ENCODE measurements at regions not wholly inside any gene's neighbourhood (a gene's known extent, or its start where the extent isn't known, plus 50 kb on each side); places are given as distances from the start of the nearest gene placed in this dataset.
A peak's percentile ranks its signal among the peaks of the same experiment; 100 is the strongest.
"Not testable (repeated sequence)": the region's sequence is repeated elsewhere in the genome, so short reads cannot be mapped to it uniquely, and the experiment has no call there.

DNA sequence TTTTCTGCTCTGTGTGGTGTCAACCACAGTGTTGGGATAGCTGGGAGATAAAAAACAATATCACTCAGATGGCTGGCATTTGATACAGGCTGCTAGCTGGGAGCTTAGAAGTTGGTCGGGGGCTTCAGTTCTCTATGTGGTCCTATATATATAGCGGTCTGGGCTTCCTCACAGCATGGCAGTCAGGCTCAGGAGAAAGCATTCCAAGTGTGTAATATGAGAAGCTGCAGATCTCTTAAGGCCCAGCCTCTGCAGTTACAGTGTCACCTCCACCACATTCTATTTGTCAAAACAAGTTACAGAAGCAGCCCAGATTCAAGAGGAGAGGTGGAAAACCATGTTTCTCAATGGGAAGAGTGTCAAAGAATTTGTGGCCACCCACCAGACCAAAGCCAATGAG, 108.1 kb upstream of the NIPBL start:
- Histone ChIP-seq H3K27ac (no peak overlapping the region), H3K4me1 (no peaks in the 10 kb centered on the region), H3K4me3 (no peak overlapping the region), H3K27me3 (no peaks in the 10 kb centered on the region), H3K36me3 (no peaks in the 10 kb centered on the region), H3K9me3 (no peaks in the 10 kb centered on the region)
- DNase-seq = no peak
- TF ChIP-seq, protein P1, sequence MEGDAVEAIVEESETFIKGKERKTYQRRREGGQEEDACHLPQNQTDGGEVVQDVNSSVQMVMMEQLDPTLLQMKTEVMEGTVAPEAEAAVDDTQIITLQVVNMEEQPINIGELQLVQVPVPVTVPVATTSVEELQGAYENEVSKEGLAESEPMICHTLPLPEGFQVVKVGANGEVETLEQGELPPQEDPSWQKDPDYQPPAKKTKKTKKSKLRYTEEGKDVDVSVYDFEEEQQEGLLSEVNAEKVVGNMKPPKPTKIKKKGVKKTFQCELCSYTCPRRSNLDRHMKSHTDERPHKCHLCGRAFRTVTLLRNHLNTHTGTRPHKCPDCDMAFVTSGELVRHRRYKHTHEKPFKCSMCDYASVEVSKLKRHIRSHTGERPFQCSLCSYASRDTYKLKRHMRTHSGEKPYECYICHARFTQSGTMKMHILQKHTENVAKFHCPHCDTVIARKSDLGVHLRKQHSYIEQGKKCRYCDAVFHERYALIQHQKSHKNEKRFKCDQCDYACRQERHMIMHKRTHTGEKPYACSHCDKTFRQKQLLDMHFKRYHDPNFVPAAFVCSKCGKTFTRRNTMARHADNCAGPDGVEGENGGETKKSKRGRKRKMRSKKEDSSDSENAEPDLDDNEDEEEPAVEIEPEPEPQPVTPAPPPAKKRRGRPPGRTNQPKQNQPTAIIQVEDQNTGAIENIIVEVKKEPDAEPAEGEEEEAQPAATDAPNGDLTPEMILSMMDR (IDR thresholded peaks at IDR 0.05) = no peak
- no peak for TF ChIP-seq POLR2A (IDR thresholded peaks at IDR 0.05)
- intact Hi-C loops (cut with DNase I) = no loop called here
- 65 to 81% methylated on average over 2 of the region's 2 CpGs for WGBS, 2 donors

DNA sequence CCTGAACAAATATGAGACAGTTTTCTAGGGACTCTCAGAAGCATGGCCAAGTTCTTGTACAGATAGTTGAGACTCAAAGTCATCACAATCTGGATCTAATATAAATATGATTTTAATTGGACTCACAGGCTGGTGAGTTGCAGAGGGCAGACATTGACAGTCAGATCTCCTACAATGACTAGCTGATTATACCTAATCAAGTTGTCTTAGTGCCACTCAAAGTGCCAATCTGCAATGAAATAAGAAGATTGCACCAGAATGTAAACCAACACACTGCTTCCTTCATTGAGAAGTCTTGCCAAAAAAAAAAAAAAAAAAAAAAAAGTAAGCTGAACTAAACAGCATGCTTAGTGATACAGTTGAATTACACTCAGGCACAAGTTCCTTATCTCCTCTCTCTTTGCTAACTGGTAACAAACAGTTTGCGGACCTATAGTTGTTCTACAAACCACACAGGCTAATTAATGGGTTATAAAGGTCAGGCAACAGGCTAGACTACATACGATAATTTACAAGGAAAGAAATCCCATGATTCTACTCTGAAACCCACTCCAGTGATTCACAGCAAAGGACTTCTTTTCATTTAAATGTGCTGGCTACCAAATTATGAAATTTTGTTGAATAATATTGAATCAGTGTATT, 107.3 kb upstream of the NIPBL start:
- intact Hi-C loops (cut with DNase I) = no loop called here
- WGBS, 2 donors = 80 to 81% methylated on average over 2 of the region's 2 CpGs
- no peaks in the 10 kb centered on the region for H3K9me3 ChIP-seq

DNA sequence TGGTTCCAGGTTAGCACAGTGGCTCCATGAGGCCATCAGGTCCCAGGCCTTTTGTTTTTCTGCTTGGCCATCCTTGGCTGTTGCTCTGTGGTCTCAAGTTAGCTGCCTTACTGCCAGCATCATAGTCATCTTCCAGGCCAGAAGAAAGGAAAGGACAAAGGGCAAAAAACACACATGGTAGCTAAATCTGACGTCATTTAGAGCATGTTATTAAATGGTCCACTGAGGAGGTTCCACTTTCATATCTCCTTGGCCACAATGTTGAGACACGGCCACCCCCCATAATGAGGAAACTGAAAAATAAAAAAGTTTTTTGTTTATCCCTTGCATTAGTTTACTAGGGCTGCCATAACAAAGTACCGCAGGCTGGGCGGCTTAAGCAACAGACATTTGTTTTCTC, 106.4 kb upstream of the NIPBL start:
- TF ChIP-seq POLR2A (IDR thresholded peaks at IDR 0.05) = no peak
- TF ChIP-seq, protein P1 (IDR thresholded peaks at IDR 0.05) = no peak
- DNase-seq = no peak
- no peaks in the 10 kb centered on the region for H3K4me1 ChIP-seq
- no peaks in the 10 kb centered on the region for H3K36me3 ChIP-seq
- no peak overlapping the region for H3K27ac ChIP-seq
- intact Hi-C loops (cut with DNase I) = no loop called here
- no peak overlapping the region for H3K4me3 ChIP-seq
- WGBS, 2 donors = 75 to 83% methylated on average over 4 of the region's 4 CpGs
- no peaks in the 10 kb centered on the region for H3K27me3 ChIP-seq
- no peaks in the 10 kb centered on the region for H3K9me3 ChIP-seq

More for the DNA sequence above, 107.3 kb upstream of the NIPBL start:
- DNase-seq = no peak
- TF ChIP-seq POLR2A (IDR thresholded peaks at IDR 0.05) = no peak
- H3K4me3 ChIP-seq = no peak overlapping the region
- no peaks in the 10 kb centered on the region for H3K27me3 ChIP-seq
- no peaks in the 10 kb centered on the region for H3K4me1 ChIP-seq
- no peaks in the 10 kb centered on the region for H3K36me3 ChIP-seq
- no peak overlapping the region for H3K27ac ChIP-seq

DNA sequence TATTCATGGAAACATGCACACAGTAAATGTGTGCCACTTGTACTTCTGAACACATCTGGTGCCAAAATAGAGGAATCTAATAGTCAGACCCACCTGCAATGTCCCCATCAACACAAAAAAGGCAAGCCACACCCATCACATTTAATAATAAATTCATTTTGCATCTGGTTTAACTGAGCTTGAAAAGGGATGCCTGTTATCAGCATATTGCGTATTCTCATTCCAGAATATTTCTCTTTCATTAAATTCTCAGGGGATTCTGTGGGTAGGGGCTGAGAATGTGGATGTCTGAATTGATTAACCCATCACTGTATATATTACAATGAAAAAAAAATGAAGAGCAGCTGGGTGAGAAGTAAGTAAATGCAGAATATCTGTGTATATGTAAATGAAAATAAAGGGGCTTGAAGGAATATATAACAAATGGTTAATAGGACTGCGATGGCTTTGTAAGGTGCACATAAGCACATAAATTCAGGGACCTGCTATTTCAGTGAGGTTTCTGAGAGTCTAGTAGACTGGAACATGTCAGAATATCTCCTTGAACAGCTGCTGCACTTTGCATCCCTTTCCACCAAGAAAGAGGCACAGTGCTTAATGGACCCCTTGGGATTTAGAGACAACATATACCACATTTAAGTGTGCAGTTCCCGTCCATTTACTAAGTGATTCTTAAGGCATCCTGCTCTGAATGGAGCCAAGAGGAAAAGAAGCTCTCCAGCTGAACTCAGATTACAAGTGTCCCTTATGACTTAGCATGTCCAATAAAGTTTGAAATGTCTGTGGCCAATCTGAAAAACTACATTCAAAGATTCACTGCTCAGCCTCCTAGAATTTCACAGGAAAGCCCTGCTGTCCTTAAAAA, 104.1 kb upstream of the NIPBL start:
- 72 to 81% methylated on average over 3 of the region's 3 CpGs for WGBS, 2 donors
- TF ChIP-seq POLR2A (IDR thresholded peaks at IDR 0.05) = no peak
- intact Hi-C loops (cut with DNase I) = no loop called here
- Histone ChIP-seq H3K4me3 (no peak overlapping the region), H3K27me3 (no peaks in the 10 kb centered on the region), H3K9me3 (no peaks in the 10 kb centered on the region), H3K27ac (no peak overlapping the region), H3K4me1 (no peaks in the 10 kb centered on the region), H3K36me3 (no peaks in the 10 kb centered on the region)
- DNase-seq = no peak

DNA sequence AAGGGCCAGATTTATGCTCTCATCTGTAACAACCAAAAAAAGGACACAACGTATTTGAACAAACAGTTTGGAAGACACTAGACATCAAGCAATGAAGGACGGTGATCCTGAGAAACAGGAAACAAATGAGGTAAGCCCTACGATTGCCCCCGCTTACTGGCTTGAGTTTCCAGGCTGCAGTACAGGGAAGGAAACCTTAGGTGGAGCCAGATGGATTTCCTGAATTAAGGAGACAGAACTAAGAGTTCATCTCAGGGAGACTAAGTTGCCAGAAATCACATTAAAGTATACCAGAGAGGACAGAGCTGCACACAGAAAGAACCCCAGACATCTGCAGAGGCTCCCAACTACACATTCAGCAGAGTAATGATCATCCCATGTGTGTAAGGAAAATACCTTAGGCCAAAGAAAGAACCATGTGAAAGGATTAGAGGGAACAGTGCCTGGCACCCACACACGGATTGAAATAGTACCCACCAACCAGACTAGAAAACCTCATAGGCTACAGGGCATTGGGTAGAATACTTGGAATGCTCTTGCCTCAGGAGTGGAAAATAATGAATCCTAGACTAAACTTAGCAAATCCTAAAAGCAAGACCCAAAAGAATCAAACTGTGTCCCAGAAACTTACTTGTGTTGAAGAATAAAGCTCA, 99.3 kb upstream of the NIPBL start:
- no peaks in the 10 kb centered on the region for H3K36me3 ChIP-seq
- WGBS, 2 donors = 36 to 40% methylated on average over 5 of the region's 5 CpGs
- H3K27me3 ChIP-seq = no peaks in the 10 kb centered on the region
- H3K9me3 ChIP-seq = peaks cover 0 to 8% (median 0%) of the 10 kb centered on the region in 3 donors
- intact Hi-C loops (cut with DNase I) = no loop called here
- H3K4me1 ChIP-seq = no peaks in the 10 kb centered on the region
- H3K27ac ChIP-seq = no peak overlapping the region
- DNase-seq = no peak
- TF ChIP-seq POLR2A (IDR thresholded peaks at IDR 0.05) = no peak
- TF ChIP-seq, protein P1 (IDR thresholded peaks at IDR 0.05) = peak in 3 of 6 experiments; percentile 8 to 19 (median 11)
- H3K4me3 ChIP-seq = no peak overlapping the region

DNA sequence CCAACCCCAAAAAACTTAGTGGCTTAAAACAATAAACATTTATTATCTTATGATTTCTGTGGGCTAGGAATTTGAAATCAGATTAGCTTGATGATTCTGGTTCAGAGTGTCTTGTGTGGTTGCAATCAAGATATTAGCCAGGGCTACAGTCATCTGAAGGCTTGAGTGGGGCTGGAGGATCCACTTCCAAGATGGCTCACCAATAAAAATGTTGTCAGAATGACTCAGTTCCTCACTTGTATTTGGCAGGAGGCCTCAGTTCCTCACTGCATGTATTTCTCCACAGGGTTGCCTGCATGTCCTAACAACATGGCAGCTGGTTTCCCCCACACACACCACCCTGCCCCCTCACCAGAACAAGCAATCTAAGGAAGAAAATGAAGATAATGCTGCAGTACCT, 98.2 kb upstream of the NIPBL start:
- intact Hi-C loops (cut with DNase I) = no loop called here
- peaks cover 0 to 8% (median 0%) of the 10 kb centered on the region in 3 donors for H3K9me3 ChIP-seq

DNA sequence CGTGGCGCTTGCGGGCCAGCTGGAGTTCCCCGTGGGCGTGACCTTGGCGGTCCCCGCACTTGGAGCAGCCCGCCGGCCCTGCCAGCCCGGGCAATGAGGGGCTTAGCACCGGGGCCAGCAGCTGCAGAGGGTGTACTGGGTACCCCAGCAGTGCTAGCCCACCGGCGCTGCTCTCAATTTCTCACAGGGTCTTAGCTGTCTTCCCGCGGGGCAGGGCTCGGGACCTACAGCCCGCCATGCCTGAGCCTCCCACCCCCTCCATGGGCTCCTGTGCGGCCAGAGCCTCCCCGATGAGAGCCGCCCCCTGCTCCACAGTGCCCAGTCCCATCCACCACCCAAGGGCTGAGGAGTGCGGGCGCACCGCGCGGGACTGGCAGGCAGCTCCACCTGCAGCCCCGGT, 94.0 kb upstream of the NIPBL start:
- H3K4me3 ChIP-seq; H3K9me3 ChIP-seq; H3K27ac ChIP-seq; H3K4me1 ChIP-seq; H3K36me3 ChIP-seq; intact Hi-C loops (cut with DNase I); DNase-seq; H3K27me3 ChIP-seq: not testable (repeated sequence)
- WGBS, 2 donors = no CpG with 5 or more reads among the region's 26 CpGs

More for the DNA sequence above, 98.2 kb upstream of the NIPBL start:
- no peaks in the 10 kb centered on the region for H3K4me1 ChIP-seq
- H3K27me3 ChIP-seq = no peaks in the 10 kb centered on the region
- no peak overlapping the region for H3K4me3 ChIP-seq
- no peak overlapping the region for H3K27ac ChIP-seq
- DNase-seq = no peak
- no peaks in the 10 kb centered on the region for H3K36me3 ChIP-seq
- TF ChIP-seq, protein P1 (IDR thresholded peaks at IDR 0.05) = no peak
- no peak for TF ChIP-seq POLR2A (IDR thresholded peaks at IDR 0.05)

Data from esophagus squamous epithelium (tissue), 5 donors.